ENCODE measurements at regions not wholly inside any gene's neighbourhood (a gene's known extent, or its start where the extent isn't known, plus 50 kb on each side); places are given as distances from the start of the nearest gene placed in this dataset.

GRCh38 chr20:61176874-61177273, 75.2 kb upstream of the CDH4 start:
- no peak for DNase-seq

- DNase-seq: no peak
These were observed 73.5 kb upstream of the CDH4 start for GRCh38 chr20:61178551-61179071.

GRCh38 chr20:61184194-61184593, 67.9 kb upstream of the CDH4 start:
- no peak for DNase-seq

- DNase-seq: no peak
These were observed 66.9 kb upstream of the CDH4 start for GRCh38 chr20:61185181-61185580.

GRCh38 chr20:61185841-61186601, 66.0 kb upstream of the CDH4 start:
- no peak for DNase-seq

GRCh38 chr20:61186771-61187472, 65.1 kb upstream of the CDH4 start:
- no peak for DNase-seq

- DNase-seq: no peak
These were observed 62.5 kb upstream of the CDH4 start for GRCh38 chr20:61189534-61189933.

GRCh38 chr20:61191096-61191495, 61.0 kb upstream of the CDH4 start:
- no peak for DNase-seq

- no peak for DNase-seq
These were observed 59.6 kb upstream of the CDH4 start for GRCh38 chr20:61192337-61192950.

- DNase-seq: no peak
These were observed 58.9 kb upstream of the CDH4 start for GRCh38 chr20:61193164-61193563.

Measured in nucleus accumbens (tissue), 56 donors.